Suppressor macrophage (primary cell): ENCODE measurements at regions not wholly inside any gene's neighbourhood (a gene's known extent, or its start where the extent isn't known, plus 50 kb on each side); places are given as distances from the start of the nearest gene placed in this dataset.

ENCODE experiments used
- DNase-seq, 4 experiments: peaks; one replicate each; pipeline ENCODE4 v3.0.0-alpha.2; 2020 to 2022

DNA sequence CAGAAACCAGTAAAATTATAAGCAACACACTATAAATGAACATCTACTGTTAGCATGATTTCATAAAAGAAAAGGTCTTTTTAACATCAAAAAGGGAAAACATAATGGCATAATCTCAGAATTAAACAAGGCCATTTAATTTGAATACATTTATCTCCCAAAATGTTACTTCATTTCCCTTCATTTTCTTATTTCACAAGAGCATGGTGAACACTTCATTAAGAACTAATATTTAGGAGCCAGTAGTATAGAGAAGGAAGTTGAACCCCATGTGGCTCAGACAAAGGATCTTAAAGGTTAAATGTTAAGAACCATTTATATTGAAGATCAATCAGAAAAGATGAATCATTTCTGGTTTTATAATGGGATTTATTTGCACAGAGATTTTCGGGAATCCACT, 981.7 kb downstream of the TTLL7 start:
- no peak for DNase-seq

DNA sequence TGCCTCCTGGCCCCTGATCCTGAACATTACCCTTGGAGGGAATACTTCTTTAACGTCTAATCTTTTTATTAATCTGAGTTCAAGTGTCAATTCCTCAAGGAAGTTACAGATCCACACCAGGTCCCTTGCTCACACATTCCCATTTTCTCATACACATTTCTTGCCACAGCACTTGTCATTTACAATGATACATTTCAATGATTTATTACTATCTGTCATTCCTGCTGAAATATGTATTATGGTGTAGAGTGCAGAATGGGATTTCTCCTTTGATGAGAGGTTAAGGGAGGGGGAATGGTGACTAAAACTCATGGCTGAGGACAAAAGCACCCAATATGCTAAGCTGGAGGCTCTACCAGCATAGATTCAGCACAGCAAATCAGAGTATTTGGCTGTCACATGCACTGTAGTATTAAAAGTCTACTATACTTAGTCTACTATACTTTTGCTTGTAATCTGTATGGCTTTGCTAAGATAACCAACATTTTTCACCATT, 982.5 kb downstream of the TTLL7 start:
- DNase-seq: no peak

DNA sequence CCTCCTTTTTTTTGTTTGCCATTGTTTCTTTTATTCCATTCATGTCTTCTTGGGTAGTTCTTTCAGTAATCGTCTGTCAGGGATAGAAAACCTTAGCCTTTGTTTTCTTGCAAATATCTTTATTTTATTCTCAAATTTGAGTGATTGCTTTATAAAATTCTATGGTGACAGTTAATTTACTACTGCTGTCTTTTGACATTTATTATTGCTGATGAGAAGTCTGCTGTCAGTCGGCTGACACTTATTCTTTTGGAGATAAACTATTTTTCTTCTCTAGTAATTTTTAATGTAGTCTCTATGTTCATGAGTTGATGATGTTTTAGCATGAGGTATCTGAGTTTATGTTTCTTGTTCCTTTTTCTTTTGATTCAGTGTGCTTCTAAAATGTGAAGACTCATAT, 983.8 kb downstream of the TTLL7 start:
- no peak for DNase-seq

DNA sequence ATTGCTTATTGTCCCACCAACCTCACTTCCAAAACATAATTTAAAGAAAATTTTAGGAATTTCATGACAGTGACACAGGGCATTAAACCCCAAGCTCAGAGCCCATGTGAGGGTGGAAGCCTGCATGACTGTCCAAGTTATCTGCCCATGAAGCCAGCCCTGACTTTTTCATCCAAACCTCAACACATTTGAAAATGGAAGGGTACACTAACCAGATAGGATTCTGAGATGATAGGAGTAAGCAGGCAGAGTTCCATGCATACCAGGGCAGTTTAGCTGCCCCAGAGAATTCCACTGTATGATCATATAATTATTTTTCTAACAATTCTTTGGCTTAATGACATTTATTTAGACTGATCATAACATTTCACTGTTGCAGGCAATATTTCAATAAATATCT, 986.0 kb downstream of the TTLL7 start:
- DNase-seq: no peak

DNA sequence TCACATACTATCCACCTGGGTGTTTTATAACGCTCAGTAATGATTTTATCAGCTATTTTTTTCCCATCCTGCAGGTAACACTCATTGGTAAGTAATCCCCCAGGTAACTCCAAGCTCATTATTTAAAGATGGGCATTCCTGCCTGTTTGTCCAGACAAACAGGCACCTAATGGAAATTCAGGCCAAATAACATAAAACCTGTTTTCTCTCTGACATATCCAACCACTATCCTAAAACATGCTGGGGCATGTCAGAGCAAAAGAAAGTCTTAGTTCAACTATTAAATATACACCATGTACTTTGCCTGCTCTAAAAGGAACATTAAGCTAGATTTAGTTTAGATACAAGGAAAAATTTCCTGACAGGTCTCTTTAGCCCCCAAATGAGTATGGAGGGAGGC, 987.7 kb downstream of the TTLL7 start:
- DNase-seq: no peak

DNA sequence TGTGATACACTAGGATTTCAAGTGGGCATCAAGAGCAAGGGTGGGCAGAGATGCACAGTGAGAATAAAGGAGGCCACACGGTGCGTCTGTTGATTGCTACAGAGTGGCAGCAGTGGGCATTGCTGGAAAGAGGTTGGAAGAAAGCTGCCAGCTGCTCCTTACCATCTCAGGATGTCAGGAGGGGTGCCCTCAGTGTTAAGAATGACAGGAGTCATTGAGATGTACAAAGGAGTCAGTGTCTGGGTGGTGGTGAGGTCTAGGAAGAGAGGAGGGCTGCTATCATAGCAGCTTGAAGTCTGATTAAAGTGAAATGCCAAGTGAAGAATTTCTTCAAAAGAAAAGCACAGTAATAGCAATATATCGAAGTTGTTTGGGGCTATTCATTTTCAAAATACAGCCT, 992.7 kb downstream of the TTLL7 start:
- DNase-seq: no peak

DNA sequence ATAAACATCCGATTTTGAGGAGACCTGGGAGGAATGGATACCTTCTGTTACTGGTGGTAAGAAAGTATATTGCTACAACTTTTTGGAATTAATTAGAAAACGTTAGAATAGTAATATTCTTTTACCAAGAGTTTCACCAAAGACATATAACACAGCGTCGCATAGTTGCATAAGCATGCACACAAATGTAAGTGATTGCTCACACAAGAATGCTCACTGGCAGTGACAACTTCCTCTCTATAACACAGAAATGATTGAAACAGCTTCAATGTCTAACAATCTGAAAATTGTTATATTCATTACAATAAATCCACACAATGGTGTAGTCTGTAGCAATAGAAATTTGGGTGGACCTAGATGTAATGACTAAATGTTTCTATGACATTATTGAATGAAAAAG, 998.6 kb downstream of the TTLL7 start:
- no peak for DNase-seq

DNA sequence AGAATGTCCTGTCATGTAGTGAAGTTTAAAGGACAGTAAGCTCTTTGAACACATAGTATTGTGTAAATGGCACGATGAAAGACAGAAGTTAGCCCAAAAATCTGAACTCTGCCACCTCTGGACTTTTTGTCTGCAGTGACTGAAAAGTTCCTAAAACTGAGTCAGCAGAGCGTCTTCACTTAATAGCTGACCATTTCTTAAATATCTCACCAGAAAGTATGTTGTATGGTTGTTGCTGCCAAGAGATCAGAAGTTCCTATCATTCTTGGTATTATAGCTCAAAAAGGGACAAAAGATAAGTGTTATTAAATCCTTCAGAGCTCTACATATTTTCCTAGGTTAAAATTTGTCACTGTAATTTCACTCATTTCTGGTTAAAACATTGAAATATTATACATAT, 1003.0 kb downstream of the TTLL7 start:
- no peak for DNase-seq

DNA sequence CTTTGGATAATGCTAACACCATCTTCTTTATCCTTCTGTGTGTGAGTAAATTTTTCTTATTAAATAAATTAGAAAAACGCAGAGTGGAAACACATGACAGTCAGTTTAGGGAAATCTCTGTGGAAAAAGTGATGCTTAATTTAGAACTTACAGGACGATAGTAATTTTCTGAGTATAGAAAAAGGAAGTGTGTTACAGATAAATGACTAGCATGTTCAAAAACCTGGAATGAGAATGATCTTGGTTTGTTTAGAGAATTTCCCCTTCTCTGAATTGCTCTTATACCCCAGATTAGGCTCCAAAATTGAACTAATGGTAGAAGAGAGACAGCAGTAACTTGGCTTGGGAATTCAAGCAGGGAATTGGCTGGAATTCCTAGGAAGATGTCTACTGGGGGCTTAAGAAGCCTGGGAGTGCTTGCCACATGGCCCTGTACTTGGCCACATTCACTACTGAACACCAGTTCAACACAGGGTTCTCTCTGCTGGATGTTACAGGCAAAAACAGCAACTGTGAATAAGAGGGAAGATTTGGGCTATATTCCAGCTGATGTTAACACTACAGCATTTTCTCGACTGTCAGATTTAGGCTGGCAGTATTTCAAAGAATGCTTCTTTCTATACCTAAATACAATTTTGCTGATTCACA, 1004.2 kb downstream of the TTLL7 start:
- DNase-seq: no peak

DNA sequence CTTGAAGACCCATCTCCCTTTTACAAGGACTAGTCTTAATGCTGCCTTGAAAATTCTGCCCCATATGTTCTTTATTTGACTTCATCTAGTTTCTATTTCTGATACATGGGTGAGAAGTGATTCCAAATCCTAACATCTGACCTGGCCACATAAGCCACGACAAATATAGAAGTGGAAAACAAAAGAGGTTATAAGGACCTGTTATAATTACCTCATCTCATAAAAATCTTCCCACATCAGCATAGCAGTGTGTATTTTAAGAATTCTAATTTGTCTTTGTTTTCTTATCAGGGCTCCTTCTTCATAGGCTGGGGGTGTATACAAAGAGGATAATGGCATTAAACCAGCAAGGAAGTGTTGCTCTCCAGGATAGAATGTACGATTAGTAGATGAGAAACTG, 1007.4 kb downstream of the TTLL7 start:
- DNase-seq: no peak

DNA sequence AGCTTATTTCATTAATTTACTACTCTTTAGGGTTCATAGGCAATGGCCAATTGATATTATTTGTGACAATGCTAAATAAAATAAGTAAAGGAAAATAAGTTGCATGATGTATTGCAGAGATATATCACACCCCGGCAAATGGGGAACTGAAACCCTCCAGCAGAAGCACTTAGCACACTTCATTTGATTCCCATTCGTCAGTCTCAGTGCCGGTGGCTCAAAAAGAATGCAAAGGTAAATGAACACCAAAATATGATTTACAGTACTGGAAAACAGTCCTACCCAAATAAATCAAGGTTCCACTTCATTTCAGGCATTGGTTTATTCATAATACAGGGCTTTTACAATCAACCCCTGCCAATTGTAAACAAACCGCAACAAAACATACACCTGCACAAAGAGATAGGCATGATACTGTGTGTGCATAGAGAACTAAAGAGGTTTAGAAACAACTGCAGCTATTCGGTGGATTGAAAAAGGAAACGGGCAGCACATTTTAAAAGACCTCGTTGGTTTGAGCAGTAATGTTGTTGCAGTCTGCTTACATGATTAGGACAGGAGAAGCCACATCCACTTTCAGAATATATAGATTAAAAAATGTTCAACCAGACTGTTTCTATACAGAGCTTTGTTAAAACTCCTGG, 1019.2 kb downstream of the TTLL7 start:
- DNase-seq: peak; percentile 5 to 29 (median 15)

DNA sequence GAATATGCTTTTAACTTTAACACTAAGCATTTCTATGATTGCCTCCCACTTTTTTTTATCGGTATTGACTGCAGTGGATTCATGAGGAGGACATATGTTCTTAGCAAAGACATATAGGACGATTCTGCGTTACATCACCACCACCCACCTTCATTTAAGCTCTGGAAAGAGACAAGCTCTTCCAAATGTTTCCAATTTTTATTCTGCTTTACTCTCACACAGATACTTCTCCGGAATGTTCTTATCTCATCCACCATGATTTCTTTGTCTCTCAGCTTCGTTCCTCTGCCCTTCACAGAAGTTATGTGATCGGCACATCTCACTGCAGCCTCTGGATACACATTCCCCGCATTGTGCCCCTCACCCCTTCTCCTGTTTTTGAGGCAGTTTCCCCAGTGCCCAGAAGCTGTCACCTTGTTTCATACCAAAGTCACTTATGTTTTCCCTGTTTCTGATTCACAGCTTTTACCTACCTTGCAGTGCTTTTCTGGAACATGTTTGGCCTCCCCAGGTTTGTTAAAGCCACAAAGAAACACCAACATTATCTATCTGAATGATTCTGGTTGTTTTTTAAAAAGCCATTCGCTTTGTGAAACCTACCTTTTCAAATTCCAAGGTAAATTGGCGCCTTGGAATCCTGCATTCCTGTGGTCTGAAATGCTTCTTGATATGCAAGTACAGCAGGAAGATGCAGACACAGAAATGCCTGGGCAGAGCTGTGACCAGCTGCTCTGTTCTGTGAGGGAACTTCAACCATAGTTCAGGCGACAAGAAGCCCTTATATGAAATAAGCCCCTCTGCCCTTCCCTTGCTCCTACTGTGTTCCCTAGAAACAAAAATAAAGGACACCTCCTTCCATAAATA, 1020.2 kb downstream of the TTLL7 start:
- DNase-seq: no peak

DNA sequence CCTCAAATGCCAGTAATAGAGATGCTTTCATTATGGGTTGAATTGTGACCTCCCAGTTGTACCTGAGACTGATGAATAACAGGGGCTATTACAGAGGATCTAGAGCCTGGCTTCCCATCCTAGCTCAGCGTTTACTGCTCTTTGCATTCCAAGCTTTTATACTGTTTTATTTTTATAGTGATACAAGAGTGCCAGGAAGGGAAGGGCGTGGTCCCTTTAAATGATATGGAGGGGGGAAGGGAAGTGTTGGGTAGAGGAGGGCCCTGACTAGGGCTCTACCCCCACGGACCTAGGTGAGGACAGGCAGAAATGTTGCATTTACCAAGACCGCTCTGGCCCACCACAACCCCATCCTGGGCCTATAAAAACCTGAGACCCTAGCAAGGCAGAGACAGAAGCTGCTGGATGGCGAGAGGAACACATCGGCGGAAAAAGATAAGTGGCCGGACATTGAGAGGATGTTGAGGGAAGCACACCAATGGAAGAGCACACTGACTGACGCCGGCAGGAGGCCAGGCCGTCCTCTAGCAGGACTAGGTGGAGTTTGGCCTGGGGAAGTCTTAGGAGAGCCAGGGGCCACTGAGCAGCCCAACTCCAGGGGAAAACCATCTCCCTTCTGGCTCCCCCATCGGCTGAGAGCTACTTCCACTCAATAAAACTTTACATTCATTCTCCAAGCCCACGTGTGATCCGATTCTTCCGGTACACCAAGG, 1025.9 kb downstream of the TTLL7 start:
- no peak for DNase-seq

DNA sequence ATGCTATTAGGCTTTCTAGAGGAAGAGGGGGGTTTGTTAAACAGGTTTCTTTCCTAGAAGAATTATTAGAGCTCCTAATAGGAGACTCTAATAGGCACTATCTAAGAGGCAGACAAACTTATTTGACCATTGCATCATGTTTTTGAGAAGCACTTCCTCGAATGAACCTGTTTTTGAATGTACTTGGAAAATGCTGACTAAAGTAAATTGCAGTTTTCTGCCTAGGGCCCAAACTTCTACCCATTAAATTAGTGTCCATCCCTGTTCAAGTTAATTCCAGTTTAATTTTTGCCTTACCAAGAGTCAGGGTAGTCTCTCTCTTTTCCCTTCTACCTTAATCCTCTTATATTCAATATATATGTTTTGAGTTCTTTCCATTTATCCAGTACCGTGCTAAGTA, 1029.6 kb downstream of the TTLL7 start:
- no peak for DNase-seq

DNA sequence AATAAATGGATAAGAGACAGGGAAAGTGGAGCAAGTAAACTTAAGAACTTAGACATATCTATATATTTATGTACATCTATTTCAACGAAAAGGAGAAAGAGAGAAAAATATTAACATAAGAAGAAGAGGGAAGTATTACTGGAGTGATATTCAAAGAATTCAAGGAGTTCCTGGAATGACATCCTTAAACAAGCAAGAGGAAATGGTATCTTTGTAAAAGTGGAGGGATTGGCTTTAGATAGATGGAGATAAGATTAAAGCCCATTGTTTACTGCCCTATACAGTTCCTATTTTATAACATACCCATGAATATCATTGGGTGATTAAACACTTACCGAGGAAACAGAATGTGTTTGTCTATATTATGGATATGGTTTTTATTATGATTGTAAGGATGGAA, 1036.3 kb downstream of the TTLL7 start:
- DNase-seq: no peak

DNA sequence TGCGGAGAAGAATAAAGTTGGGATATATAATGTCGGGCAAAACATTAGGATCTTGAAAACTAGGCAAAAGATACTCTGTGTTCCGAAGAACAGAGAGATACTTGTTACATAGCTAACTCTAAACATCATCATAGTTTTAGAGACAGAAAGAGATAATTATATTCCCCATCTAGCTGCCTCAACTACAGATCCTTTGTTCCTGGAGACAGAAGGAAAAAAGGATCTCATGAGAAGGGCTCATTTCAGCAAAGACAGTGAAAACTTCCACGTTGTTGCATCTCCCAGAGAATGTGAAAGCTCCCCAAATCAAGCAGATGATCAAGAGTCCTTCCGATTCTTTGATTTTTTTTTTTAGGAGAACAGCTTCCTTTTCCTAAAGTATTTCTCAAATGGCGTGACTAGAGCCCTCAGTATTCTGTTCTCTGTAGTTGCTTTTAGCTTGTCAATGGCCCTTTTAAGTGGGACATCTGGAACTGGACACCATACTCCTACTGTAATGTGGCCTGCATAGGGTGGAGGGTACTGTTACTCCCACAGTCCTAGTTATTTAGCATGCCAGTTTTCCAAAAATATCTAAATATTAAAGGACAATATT, 1048.2 kb downstream of the TTLL7 start:
- no peak for DNase-seq

DNA sequence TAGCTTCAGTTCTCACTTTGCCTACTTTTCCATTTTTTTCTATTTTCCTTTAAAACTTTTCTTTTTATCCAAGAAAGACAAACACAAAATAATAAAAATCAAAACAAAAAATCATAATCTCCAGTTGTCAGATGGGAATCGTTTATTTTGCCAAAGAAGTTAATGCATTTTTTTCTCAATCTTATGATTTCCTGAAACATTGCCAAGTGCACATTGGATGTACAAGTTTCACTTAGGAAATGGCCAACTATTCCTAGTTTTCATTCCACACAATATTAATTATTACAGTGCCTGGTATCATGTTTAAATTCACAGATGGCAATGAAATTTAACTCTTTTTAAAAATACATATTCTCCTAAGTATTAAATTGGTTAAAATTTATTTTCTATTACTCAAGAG, 1050.5 kb downstream of the TTLL7 start:
- DNase-seq: no peak

DNA sequence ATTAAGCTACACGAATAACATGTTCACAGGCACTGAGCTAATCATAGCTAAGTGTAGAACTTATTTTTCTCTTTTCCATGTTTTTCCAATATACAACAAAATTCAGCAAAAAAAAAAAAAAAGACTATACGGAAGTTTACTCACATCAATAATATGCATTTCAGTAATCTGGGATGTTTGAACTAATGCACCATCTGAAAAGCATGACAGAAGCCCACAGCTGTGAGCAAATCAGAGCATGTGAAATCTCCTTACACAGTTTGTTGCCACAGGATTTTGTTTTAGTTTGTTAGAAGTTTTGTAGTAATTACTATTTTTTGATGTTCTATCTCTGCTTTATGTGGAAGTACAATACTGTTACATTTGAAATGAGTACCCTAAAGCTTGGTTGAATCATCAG, 1051.7 kb downstream of the TTLL7 start:
- no peak for DNase-seq

DNA sequence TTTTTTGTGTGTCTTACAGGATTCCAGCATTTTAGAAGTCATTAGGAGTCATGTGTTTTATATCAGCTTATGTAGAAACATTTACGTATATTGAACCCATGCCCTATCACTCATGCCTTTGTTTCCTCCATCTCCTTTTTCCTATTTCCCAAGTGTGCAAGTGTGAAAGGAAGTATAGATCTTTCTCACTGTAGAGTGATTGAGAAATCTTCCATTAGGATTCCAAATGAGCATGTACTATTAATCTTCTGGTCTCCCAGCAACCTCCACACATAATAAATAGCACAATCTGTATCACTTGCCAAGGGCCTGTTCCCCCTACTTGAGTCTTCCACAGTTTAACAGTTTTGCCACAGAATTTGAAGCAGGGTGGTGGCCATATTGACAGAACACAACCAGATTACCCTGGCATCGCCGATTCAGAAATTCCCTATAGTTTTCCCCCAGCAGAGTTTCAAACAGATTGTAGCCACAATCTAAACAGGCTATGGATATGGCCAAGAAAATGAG, 1052.8 kb downstream of the TTLL7 start:
- DNase-seq: no peak

DNA sequence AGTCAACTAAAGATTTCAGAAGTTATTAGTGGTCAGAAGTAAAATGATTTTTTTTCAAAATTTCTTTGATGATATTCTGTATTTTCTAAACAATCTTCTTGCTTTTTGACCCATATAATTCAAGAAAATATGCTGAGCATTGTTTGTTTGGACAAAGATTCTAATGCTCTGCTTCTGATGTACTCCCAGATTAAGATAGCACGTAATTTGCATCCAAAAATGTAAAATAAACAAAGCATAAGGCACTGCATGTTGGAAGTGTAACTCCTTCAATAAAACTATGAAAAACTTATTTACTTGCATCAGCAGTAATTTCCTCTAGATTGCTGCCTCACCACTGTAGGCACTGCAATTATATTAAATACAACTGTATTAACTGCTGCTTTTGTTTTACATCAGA, 1054.1 kb downstream of the TTLL7 start:
- DNase-seq: no peak

DNA sequence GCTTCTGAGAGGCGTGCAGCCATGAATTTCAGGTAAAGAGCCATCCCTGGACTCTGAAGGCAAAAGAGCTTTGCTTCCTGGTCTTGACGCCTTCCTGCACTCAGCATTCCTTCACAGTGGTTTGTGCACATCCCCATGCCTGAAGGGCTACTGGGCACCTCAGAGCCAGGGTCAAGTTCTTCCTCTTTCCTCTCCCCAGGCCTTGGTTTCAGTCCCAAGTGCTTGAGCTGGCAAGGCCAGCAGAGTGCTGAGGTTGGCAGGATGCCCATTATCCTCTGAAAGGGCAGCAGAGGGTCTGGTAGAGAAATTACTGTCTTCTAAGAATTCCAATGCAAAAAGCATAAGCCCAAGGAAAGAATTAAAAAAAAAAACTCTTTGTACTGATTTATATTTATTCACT, 1064.9 kb downstream of the TTLL7 start:
- peak in 1 of 4 experiments; percentile 2 for DNase-seq

DNA sequence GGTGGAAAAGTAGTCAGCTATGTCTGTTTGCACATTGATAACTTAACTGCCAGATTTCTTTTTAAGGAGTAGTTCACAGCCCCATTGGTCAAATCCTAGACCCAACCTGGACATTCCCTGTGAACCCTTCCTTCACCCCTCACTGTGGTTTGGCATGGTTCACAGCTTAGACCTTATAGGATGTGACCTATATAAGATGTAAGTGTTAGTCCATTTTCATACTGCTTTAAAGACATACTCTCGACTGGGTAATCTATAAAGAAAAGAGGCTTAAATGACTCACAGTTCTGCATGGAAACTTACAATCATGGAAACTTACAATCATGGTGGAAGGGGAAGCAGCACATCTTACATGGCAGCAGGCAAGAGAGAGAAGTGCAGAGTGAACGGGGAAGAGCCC, 1066.2 kb downstream of the TTLL7 start:
- no peak for DNase-seq
